C4-2B (cell line): ENCODE measurements at regions not wholly inside any gene's neighbourhood (a gene's known extent, or its start where the extent isn't known, plus 50 kb on each side); places are given as distances from the start of the nearest gene placed in this dataset.

Experiments used
- H3K27ac ChIP-seq: fragments of 450-650 bp; 2 replicates; pipeline ENCODE4 v1.5.1; 2017
- CTCF ChIP-seq: fragments of 450-650 bp; conservative IDR thresholded peaks from 2 replicates; pipeline ENCODE4 v1.5.1; 2017; ENCODE audit warnings: mild to moderate bottlenecking
- ZFX ChIP-seq: fragments of 450-650 bp; IDR thresholded peaks from 2 replicates; pipeline ENCODE4 v1.6.1; 2017

GRCh38 chrX:148337873-148338272, 162.5 kb upstream of the AFF2 start:
- TF ChIP-seq CTCF = no peak
- no peak overlapping the region for H3K27ac ChIP-seq

GRCh38 chrX:148354916-148355315, 145.5 kb upstream of the AFF2 start:
- TF ChIP-seq ZFX = no peak
- TF ChIP-seq CTCF = no peak
- H3K27ac ChIP-seq = no peak overlapping the region

- no peak for TF ChIP-seq CTCF
- TF ChIP-seq ZFX = no peak
- no peak overlapping the region for H3K27ac ChIP-seq
Measured at GRCh38 chrX:148361641-148362040, 138.8 kb upstream of the AFF2 start.

- TF ChIP-seq ZFX (no peak), CTCF (no peak)
- no peak overlapping the region for H3K27ac ChIP-seq
Measured at GRCh38 chrX:148363471-148364235, 136.8 kb upstream of the AFF2 start.

GRCh38 chrX:148365233-148365632, 135.2 kb upstream of the AFF2 start:
- TF ChIP-seq ZFX (no peak), CTCF (no peak)
- no peak overlapping the region for H3K27ac ChIP-seq

GRCh38 chrX:148371291-148371690, 129.1 kb upstream of the AFF2 start:
- H3K27ac ChIP-seq = no peak overlapping the region
- TF ChIP-seq CTCF (no peak), ZFX (no peak)

GRCh38 chrX:148372925-148373324, 127.5 kb upstream of the AFF2 start:
- TF ChIP-seq ZFX (no peak), CTCF (no peak)
- H3K27ac ChIP-seq = no peak overlapping the region
